Loucy (cell line): ENCODE measurements at regions not wholly inside any gene's neighbourhood (a gene's known extent, or its start where the extent isn't known, plus 50 kb on each side); places are given as distances from the start of the nearest gene placed in this dataset.
A peak's percentile ranks its signal among the peaks of the same experiment; 100 is the strongest.

Source experiments
- H2AFZ ChIP-seq: fragments of 200-600 bp; sonication (generic); 2 replicates; pipeline ENCODE4 v1.6.0; 2016; ENCODE audit warnings: antibody characterized with exemption, mild to moderate bottlenecking, low read length, moderate library complexity
- H3F3A ChIP-seq: fragments of 200-600 bp; 2 replicates; pipeline ENCODE4 v1.6.0; 2016; ENCODE audit warnings: antibody characterized with exemption, low read depth, mild to moderate bottlenecking
- H3K27me3 ChIP-seq: fragments of 200-600 bp; sonication (generic); 2 replicates; pipeline ENCODE4 v1.6.1; 2014; ENCODE audit warnings: low read length, mild to moderate bottlenecking; ENCODE audit not compliant: insufficient read depth, poor library complexity, severe bottlenecking
- H3K36me3 ChIP-seq: fragments of 200-600 bp; sonication (generic); 2 replicates; pipeline ENCODE4 v1.6.1; 2016; ENCODE audit warnings: low read length; ENCODE audit not compliant: insufficient read depth
- H3K4me1 ChIP-seq: fragments of 200-600 bp; sonication (generic); 2 replicates; pipeline ENCODE4 v1.5.1; 2014; ENCODE audit warnings: low read length, mild to moderate bottlenecking; ENCODE audit not compliant: insufficient read depth, poor library complexity, severe bottlenecking
- H3K4me2 ChIP-seq: fragments of 200-600 bp; sonication (generic); 2 replicates; pipeline ENCODE4 v1.6.0; 2014; ENCODE audit warnings: antibody characterized with exemption, low read length, low read depth, mild to moderate bottlenecking; ENCODE audit not compliant: poor library complexity, severe bottlenecking
- H3K4me3 ChIP-seq: fragments of 200-600 bp; sonication (generic); 2 replicates; pipeline ENCODE4 v1.5.1; 2014; ENCODE audit warnings: low read length, mild to moderate bottlenecking, mixed read lengths; ENCODE audit not compliant: poor library complexity, severe bottlenecking
- H3K79me2 ChIP-seq: fragments of 200-600 bp; sonication (generic); 2 replicates; pipeline ENCODE4 v1.6.1; 2014; ENCODE audit warnings: low read length; ENCODE audit not compliant: insufficient read depth
- H3K9ac ChIP-seq: fragments of 200-600 bp; sonication (generic); 2 replicates; pipeline ENCODE4 v1.6.0; 2014; ENCODE audit warnings: mild to moderate bottlenecking, low read depth, low read length, moderate library complexity; ENCODE audit not compliant: poor library complexity, severe bottlenecking
- H3K9me2 ChIP-seq: fragments of 200-600 bp; sonication (generic); replicated peaks from 2 replicates; pipeline ENCODE4 v1.6.1; 2016; ENCODE audit warnings: low read depth, low read length, mixed read lengths
- H3K9me3 ChIP-seq: fragments of 200-600 bp; sonication (generic); 2 replicates; pipeline ENCODE4 v1.6.1; 2014; ENCODE audit warnings: mild to moderate bottlenecking, antibody characterized with exemption, low read length, low read depth; ENCODE audit not compliant: insufficient read depth
- H4K20me1 ChIP-seq: fragments of 200-600 bp; sonication (generic); 2 replicates; pipeline ENCODE4 v1.6.0; 2014; ENCODE audit warnings: antibody characterized with exemption, low read length, mild to moderate bottlenecking; ENCODE audit not compliant: insufficient read depth, poor library complexity, severe bottlenecking
- EZH2phosphoT487 ChIP-seq: fragments of 200-600 bp; IDR thresholded peaks from 2 replicates; pipeline ENCODE4 v1.6.1; 2018; ENCODE audit warnings: antibody characterized with exemption, mild to moderate bottlenecking, moderate library complexity, borderline replicate concordance
- TF ChIP-seq, protein P1 (sequence below): fragments of 200-600 bp; sonication (generic); conservative IDR thresholded peaks from 2 replicates; pipeline ENCODE4 v1.5.1; 2014; ENCODE audit warnings: mild to moderate bottlenecking, antibody characterized with exemption, low read length

DNA sequence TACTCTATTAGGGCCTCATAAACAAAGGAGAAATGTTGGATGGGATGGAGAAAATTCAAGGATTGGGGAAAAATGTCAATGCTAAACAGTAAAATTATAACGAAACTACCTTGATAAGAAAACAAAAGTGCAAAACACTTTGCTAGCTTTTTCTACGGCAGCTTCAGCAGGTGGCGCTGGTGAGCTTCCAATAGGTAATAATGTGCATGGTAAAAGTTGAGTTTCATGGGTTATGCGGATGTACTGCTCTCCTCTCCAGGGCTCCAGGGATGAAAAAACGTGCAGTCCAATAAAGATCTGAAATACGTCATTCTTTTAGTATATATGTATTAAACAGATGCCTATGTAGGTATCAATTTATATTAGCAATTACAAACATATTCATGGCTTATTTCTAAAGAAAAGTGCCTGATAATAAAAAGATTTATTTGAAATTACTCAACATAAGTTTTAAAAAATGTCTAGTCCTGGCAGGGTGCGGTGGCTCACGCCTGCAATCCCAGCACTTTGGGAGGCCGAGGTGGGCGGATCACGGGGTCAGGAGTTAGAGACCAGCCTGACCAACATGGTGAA lies 239.6 kb downstream of the GRXCR1 start:
- H3K9me2 ChIP-seq = no peaks in the 10 kb centered on the region
- H4K20me1 ChIP-seq = no peaks in the 10 kb centered on the region
- H3K27me3 ChIP-seq = no peaks in the 10 kb centered on the region
- no peaks in the 10 kb centered on the region for H3K79me2 ChIP-seq
- H3K9me3 ChIP-seq = no peaks in the 10 kb centered on the region
- H3K9ac ChIP-seq = no peak overlapping the region
- no peaks in the 10 kb centered on the region for H3K4me1 ChIP-seq
- H3K36me3 ChIP-seq = no peaks in the 10 kb centered on the region
- peak overlapping the region; percentile 24 for H3K4me2 ChIP-seq
- peak overlapping the region; percentile 76; the same call in 1 of the 2 replicates for H2AFZ ChIP-seq
- TF ChIP-seq EZH2phosphoT487 = no peak
- TF ChIP-seq, protein P1, sequence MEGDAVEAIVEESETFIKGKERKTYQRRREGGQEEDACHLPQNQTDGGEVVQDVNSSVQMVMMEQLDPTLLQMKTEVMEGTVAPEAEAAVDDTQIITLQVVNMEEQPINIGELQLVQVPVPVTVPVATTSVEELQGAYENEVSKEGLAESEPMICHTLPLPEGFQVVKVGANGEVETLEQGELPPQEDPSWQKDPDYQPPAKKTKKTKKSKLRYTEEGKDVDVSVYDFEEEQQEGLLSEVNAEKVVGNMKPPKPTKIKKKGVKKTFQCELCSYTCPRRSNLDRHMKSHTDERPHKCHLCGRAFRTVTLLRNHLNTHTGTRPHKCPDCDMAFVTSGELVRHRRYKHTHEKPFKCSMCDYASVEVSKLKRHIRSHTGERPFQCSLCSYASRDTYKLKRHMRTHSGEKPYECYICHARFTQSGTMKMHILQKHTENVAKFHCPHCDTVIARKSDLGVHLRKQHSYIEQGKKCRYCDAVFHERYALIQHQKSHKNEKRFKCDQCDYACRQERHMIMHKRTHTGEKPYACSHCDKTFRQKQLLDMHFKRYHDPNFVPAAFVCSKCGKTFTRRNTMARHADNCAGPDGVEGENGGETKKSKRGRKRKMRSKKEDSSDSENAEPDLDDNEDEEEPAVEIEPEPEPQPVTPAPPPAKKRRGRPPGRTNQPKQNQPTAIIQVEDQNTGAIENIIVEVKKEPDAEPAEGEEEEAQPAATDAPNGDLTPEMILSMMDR = peak; percentile 93
- H3K4me3 ChIP-seq = no peak overlapping the region
- H3F3A ChIP-seq = no peaks in the 10 kb centered on the region

DNA sequence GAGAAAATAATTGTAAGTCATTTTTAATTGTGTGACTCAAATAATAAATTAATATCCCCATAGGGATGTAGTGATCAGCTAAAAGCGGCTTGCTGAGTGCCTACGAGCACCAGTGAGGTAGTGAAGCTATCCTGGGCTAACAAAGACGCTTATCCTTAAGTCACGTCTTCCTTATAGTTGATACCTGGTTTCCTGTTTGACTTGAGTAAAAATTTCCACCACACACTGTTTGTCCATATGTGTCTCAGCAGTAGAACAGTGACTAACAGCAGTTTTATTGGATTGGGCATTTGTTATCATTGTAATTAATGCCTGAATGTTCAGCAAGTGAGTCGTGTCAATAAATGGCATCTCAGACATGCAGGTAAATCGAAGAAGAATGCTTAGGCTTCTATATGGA lies 241.1 kb downstream of the GRXCR1 start:
- H3K9me3 ChIP-seq = no peaks in the 10 kb centered on the region
- no peaks in the 10 kb centered on the region for H3K4me1 ChIP-seq
- no peak overlapping the region for H3K4me2 ChIP-seq
- no peak overlapping the region for H3K4me3 ChIP-seq
- no peaks in the 10 kb centered on the region for H3F3A ChIP-seq
- H3K27me3 ChIP-seq = no peaks in the 10 kb centered on the region
- no peaks in the 10 kb centered on the region for H4K20me1 ChIP-seq
- TF ChIP-seq, protein P1 = no peak
- TF ChIP-seq EZH2phosphoT487 = no peak
- H3K9ac ChIP-seq = no peak overlapping the region
- H3K36me3 ChIP-seq = no peaks in the 10 kb centered on the region
- no peak overlapping the region for H2AFZ ChIP-seq
- no peaks in the 10 kb centered on the region for H3K79me2 ChIP-seq
- no peaks in the 10 kb centered on the region for H3K9me2 ChIP-seq

DNA sequence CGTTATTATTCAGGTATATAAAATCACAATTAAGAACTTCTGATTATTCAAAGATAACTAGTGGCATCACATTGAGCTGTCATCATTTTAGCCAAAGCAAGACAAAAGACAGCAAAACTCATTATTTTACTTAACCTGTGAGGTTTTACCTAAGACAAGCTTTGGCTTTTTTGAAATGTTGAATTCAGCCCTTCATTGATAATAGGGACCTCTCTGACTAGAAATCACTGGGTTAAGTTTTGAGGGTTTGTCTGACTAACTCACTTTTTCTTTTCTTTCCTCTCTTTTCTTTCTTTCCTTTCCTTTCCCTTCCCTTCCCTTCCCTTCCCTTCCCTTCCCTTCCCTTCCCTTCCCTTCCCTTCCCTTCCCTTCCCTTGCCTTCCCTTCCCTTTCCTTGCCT lies 244.2 kb downstream of the GRXCR1 start:
- Histone ChIP-seq H3K79me2 (no peaks in the 10 kb centered on the region), H3K9me2 (no peaks in the 10 kb centered on the region)
- TF ChIP-seq, protein P1 = no peak
- TF ChIP-seq EZH2phosphoT487 = no peak

More for the DNA sequence above, 244.2 kb downstream of the GRXCR1 start:
- Histone ChIP-seq H3K27me3 (no peaks in the 10 kb centered on the region), H3F3A (no peaks in the 10 kb centered on the region), H3K4me2 (no peak overlapping the region), H2AFZ (no peak overlapping the region), H3K4me1 (no peaks in the 10 kb centered on the region), H3K4me3 (no peak overlapping the region), H3K9ac (no peak overlapping the region), H3K9me3 (no peaks in the 10 kb centered on the region), H3K36me3 (no peaks in the 10 kb centered on the region), H4K20me1 (no peaks in the 10 kb centered on the region)
